Epithelial cell of esophagus (primary cell): ENCODE measurements at regions not wholly inside any gene's neighbourhood (a gene's known extent, or its start where the extent isn't known, plus 50 kb on each side); places are given as distances from the start of the nearest gene placed in this dataset.

Experiments
- DNase-seq: peaks from one replicate; pipeline ENCODE4 v3.0.0; 2010; ENCODE audit warnings: low read depth
- H3K4me3 ChIP-seq: 2 replicates; pipeline ENCODE4 v1.5.1; 2011; ENCODE audit warnings: mild to moderate bottlenecking, low read length, control low read depth
- TF ChIP-seq, protein P1 (sequence below): IDR thresholded peaks from 2 replicates; pipeline ENCODE4 v1.5.1; 2011; ENCODE audit warnings: low read depth, mild to moderate bottlenecking, low read length, control low read depth, inconsistent platforms; ENCODE audit not compliant: insufficient read depth; ENCODE audit errors: missing control alignments

DNA sequence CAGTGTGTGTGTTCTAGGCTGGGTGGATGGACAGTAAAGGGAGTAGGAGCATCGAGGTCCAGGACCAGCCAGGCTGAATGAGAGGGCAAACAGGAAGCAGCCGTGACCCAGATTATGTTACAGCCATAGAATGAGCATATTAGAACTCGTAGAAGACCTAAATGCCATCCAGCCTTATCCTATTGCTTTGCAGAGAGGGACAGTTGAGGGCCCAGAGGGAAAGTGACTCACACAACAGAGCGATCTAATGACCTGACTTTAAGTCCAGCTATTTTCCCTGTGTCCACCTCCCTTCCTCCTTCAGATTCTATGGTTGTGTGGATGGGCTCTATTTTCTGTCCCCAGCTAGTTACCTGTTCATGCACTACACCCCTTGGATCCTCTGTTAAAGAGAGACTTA is 634.1 kb upstream of the TBL1XR1 start:
- TF ChIP-seq, protein P1, sequence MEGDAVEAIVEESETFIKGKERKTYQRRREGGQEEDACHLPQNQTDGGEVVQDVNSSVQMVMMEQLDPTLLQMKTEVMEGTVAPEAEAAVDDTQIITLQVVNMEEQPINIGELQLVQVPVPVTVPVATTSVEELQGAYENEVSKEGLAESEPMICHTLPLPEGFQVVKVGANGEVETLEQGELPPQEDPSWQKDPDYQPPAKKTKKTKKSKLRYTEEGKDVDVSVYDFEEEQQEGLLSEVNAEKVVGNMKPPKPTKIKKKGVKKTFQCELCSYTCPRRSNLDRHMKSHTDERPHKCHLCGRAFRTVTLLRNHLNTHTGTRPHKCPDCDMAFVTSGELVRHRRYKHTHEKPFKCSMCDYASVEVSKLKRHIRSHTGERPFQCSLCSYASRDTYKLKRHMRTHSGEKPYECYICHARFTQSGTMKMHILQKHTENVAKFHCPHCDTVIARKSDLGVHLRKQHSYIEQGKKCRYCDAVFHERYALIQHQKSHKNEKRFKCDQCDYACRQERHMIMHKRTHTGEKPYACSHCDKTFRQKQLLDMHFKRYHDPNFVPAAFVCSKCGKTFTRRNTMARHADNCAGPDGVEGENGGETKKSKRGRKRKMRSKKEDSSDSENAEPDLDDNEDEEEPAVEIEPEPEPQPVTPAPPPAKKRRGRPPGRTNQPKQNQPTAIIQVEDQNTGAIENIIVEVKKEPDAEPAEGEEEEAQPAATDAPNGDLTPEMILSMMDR, result no peak
- no peak for DNase-seq

DNA sequence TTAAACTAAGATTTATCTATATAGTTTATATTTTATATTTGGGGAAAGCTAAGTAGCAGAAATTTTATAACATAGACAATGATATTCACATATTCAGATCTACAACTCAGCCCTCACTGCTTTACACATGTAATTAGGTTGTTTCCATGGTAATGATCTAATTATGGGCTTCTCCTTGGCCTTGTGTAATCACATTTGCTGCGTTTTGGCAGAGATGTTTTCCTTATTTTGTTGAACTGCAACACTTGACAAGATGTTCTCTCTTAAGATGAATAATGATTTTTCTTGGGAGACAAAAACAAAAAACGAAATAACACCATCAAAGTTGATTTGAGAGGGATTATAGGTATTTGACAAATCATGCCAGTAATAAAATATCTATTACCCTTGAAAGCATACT is 635.6 kb upstream of the TBL1XR1 start:
- TF ChIP-seq, protein P1, result no peak
- no peak for DNase-seq
- no peak overlapping the region for H3K4me3 ChIP-seq

More for the DNA sequence above, 634.1 kb upstream of the TBL1XR1 start:
- no peak overlapping the region for H3K4me3 ChIP-seq

DNA sequence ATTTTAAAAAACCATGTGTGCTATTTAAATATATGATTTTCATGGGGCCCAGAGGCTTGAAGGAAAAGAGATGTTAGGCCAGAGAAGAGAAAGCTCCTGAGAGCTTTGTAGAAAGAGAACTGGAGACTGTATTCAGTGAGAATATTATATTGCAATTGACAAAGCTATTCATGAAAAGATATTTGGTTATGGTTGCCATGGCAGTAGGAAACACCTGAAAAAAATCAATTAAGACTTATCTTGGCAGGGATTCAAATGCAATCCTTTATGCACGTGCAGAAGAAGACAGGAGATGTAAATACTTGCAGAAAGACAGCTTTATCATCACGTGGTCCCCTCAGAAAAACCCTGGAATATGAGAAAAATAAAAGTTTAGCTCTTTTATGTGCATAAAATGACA is 636.0 kb upstream of the TBL1XR1 start:
- DNase-seq, result no peak
- TF ChIP-seq, protein P1, result no peak
- H3K4me3 ChIP-seq, result no peak overlapping the region

DNA sequence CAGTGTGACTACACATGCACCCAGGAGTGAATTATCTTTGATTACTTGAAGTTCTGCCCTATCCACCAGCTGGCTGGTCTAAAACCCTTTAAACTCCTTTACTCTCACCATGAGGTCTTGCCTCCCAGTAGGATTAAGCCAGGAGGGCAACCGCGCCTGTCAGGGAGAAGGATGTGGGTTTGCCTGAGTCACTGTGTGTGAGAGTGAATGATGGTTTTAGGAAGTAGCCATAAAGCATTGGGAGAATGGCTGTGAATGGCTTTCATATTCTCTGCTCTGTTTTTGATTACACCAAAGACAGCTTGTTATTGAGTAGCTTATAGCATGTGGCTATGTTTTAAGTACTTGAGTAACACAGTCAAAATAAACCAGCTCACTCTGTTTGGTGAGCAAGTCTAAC is 637.7 kb upstream of the TBL1XR1 start:
- DNase-seq, result peak; percentile 85
- H3K4me3 ChIP-seq, result no peak overlapping the region
- TF ChIP-seq, protein P1, result no peak

DNA sequence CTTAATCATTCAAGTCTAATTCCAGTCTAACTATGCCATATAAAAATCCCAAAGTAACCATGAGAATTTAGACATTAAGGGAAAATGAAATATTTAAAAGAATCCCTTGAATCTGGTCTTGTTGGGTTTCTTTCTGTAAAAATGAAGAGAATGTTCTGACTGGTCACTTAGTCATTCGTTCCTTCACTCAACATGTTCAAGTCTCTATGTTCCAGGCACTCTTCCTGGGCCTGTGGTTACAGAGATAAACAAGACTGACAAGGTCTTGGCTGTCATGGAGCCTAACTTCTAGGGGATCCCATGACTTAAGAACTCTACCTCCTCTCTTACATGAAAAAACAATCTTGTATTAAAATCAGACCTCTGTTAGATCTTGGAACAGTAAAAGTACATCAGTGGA is 638.6 kb upstream of the TBL1XR1 start:
- H3K4me3 ChIP-seq, result no peak overlapping the region
- peak; percentile 90 for DNase-seq
- TF ChIP-seq, protein P1, result no peak

DNA sequence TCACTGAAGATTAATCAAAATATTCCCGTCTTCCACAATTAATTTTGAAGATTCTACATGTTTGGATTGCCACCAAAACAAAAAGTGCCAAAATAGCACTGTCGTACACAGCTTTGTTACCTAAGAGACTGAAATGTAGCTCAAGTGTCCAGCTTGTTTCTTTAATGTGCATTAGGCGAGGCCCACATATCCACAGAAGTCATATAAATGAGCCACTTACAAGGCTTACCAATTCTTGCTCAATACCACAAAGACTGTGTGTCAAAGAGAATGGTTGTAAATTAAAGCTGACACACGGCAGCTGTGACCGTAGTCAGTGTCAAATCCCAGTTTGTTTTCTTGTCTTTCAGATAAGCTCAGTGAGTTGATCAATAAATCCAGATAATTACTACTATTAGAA is 639.4 kb upstream of the TBL1XR1 start:
- TF ChIP-seq, protein P1, result no peak
- H3K4me3 ChIP-seq, result no peak overlapping the region
- peak; percentile 66 for DNase-seq

DNA sequence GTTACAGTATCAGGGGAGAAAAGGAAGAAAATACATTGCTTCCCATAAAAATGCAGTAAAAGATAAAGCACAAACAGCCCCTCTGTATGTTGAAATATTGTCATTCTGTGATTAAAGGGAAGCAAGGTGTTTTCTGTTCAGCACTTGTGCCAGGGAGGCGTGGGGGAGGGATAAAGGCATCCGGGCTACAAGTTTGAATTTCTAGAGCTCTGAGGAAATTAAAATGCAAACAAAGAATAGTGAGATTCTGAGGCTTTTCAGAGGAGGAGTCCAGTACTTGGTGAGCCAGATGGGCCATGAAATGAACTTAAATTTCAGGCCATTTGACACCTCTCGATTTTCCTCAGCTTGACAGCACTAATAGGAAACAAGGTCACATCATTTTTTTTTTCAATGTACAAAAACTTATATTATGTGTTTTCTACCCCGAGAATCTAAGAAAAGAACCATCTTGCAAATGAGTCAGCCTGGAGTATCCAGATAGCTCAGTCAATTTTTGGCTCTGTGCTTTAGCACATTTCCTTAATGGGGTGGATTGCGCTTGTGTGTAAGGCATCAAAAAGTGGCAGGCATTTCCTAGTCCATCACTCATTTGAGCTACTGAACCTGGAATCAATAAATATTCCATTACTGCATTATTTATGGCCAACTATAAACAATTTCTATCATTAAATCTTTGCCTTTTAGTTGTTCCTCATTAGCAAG is 640.8 kb upstream of the TBL1XR1 start:
- TF ChIP-seq, protein P1, result no peak
- DNase-seq, result no peak
- no peak overlapping the region for H3K4me3 ChIP-seq
